Fibroblast of lung (primary cell): ENCODE measurements at regions not wholly inside any gene's neighbourhood (a gene's known extent, or its start where the extent isn't known, plus 50 kb on each side); places are given as distances from the start of the nearest gene placed in this dataset.

ENCODE experiments used
- DNase-seq, 2 donors: peaks; one replicate each; pipeline versions ENCODE4 v3.0.0 to v3.0.0-alpha.2; 2010; ENCODE audit warnings: low read depth in 2 of 2
- H2AFZ ChIP-seq: 2 replicates; pipeline ENCODE4 v1.5.1; 2012; ENCODE audit warnings: low read length, control low read depth, inconsistent platforms
- H3K27ac ChIP-seq: 2 replicates; pipeline ENCODE4 v1.5.1; 2011; ENCODE audit warnings: low read length, control low read depth; ENCODE audit not compliant: insufficient read depth
- H3K27me3 ChIP-seq: 2 replicates; pipeline ENCODE4 v1.5.1; 2011; ENCODE audit warnings: mild to moderate bottlenecking, low read length; ENCODE audit not compliant: control insufficient read depth, insufficient read depth
- H3K36me3 ChIP-seq: 2 replicates; pipeline ENCODE4 v1.5.1; 2011; ENCODE audit warnings: low read length; ENCODE audit not compliant: control insufficient read depth, insufficient read depth
- H3K4me1 ChIP-seq: 2 replicates; pipeline ENCODE4 v1.5.1; 2011; ENCODE audit warnings: low read length; ENCODE audit not compliant: control insufficient read depth, insufficient read depth; ENCODE audit errors: extremely low read depth
- H3K4me2 ChIP-seq: 2 replicates; pipeline ENCODE4 v1.5.1; 2011; ENCODE audit warnings: low read length, control low read depth; ENCODE audit not compliant: insufficient read depth; ENCODE audit errors: extremely low read depth
- H3K4me3 ChIP-seq, 4 experiments: fragments of 200-600 bp in 1 of 4; sonication (generic) in 1 of 4; replicated peaks in 1 of 4; 2 replicates each; pipeline ENCODE4 v1.5.1; 2011 to 2016; ENCODE audit warnings: low read length in 4 of 4, low read depth in 3 of 4, mild to moderate bottlenecking in 3 of 4, control low read depth in 2 of 4, inconsistent platforms in 1 of 4, mixed read lengths in 1 of 4; ENCODE audit not compliant: insufficient read depth in 1 of 4; ENCODE audit errors: control extremely low read depth in 1 of 4
- H3K79me2 ChIP-seq: 2 replicates; pipeline ENCODE4 v1.5.1; 2012; ENCODE audit warnings: mild to moderate bottlenecking, low read length, inconsistent platforms; ENCODE audit not compliant: control insufficient read depth, insufficient read depth
- H3K9ac ChIP-seq: 2 replicates; pipeline ENCODE4 v1.5.1; 2011; ENCODE audit warnings: mild to moderate bottlenecking, low read length, control low read depth; ENCODE audit not compliant: insufficient read depth
- H3K9me3 ChIP-seq: 2 replicates; pipeline ENCODE4 v1.5.1; 2012; ENCODE audit warnings: low read depth, low read length; ENCODE audit not compliant: control insufficient read depth, insufficient read depth
- H4K20me1 ChIP-seq: 2 replicates; pipeline ENCODE4 v1.5.1; 2011; ENCODE audit warnings: low read length; ENCODE audit not compliant: control insufficient read depth, insufficient read depth; ENCODE audit errors: extremely low read depth
- CTCF ChIP-seq, 2 donors: IDR thresholded peaks in 1 of 2; conservative IDR thresholded peaks in 1 of 2; 1 replicate in 1 of 2; 2 replicates in 1 of 2; pipeline ENCODE4 v1.5.1; 2011 to 2012; ENCODE audit warnings: low read length in 2 of 2, control low read depth in 1 of 2, inconsistent platforms in 1 of 2, low read depth in 1 of 2, mild to moderate bottlenecking in 1 of 2
- EZH2 ChIP-seq: IDR thresholded peaks from 2 replicates; pipeline ENCODE4 v1.5.1; 2012; ENCODE audit warnings: low read length, control low read depth, mild to moderate bottlenecking; ENCODE audit errors: missing control alignments

GRCh38 chr9:29213417-29214153 lies 1640.3 kb upstream of the C9orf72 start, which contains the start of gene LINGO2:
TSS of gene LINGO2 (minus strand) at chr9:29213601.
- Histone ChIP-seq H3K27me3 (peaks cover 5% of the 10 kb centered on the region), H3K9ac (no peak within 1 kb of the TSS), H3K4me3 (peak within 1 kb of the TSS in 1 of 4 experiments; percentile 30), H3K79me2 (no peaks in the 10 kb centered on the region), H3K27ac (no peak within 1 kb of the TSS), H3K4me2 (no peak within 1 kb of the TSS), H3K4me1 (no peaks in the 10 kb centered on the region), H4K20me1 (no peaks in the 10 kb centered on the region), H3K9me3 (no peaks in the 10 kb centered on the region), H2AFZ (no peak within 1 kb of the TSS), H3K36me3 (no peaks in the 10 kb centered on the region)
- TF ChIP-seq CTCF (conservative IDR thresholded peaks at IDR 0.05 in 1 of 2, IDR thresholded peaks at IDR 0.05 in 1 of 2; ENCODE audit: low read depth in 1 of 2, low read length in 2 of 2) (no peak), EZH2 (no peak)
- no peak for DNase-seq

GRCh38 chr9:29214154-29214689 lies 1640.9 kb upstream of the C9orf72 start:
- no peak overlapping the region for H2AFZ ChIP-seq
- no peak overlapping the region for H3K9ac ChIP-seq
- H3K9me3 ChIP-seq: no peaks in the 10 kb centered on the region
- DNase-seq: peak in 1 of 2 donors; percentile 3
- no peaks in the 10 kb centered on the region for H3K4me1 ChIP-seq
- H3K36me3 ChIP-seq: no peaks in the 10 kb centered on the region
- TF ChIP-seq CTCF (conservative IDR thresholded peaks at IDR 0.05 in 1 of 2, IDR thresholded peaks at IDR 0.05 in 1 of 2; ENCODE audit: low read depth in 1 of 2, low read length in 2 of 2): no peak
- H3K4me2 ChIP-seq: no peak overlapping the region
- H3K27ac ChIP-seq: no peak overlapping the region
- no peaks in the 10 kb centered on the region for H3K79me2 ChIP-seq
- H3K27me3 ChIP-seq: peaks cover 5% of the 10 kb centered on the region
- peak overlapping the region in 1 of 4 experiments; percentile 14 for H3K4me3 ChIP-seq
- H4K20me1 ChIP-seq: no peaks in the 10 kb centered on the region

GRCh38 chr9:29214690-29215253 lies 1641.5 kb upstream of the C9orf72 start:
- Histone ChIP-seq H2AFZ (no peak overlapping the region), H3K79me2 (no peaks in the 10 kb centered on the region), H3K9ac (no peak overlapping the region), H3K9me3 (no peaks in the 10 kb centered on the region), H3K36me3 (no peaks in the 10 kb centered on the region), H3K27me3 (peaks cover 5% of the 10 kb centered on the region), H3K4me1 (no peaks in the 10 kb centered on the region), H3K27ac (no peak overlapping the region), H3K4me3 (peak overlapping the region in 1 of 4 experiments; percentile 14), H4K20me1 (no peaks in the 10 kb centered on the region), H3K4me2 (no peak overlapping the region)
- no peak for DNase-seq
- TF ChIP-seq EZH2 (no peak), CTCF (conservative IDR thresholded peaks at IDR 0.05 in 1 of 2, IDR thresholded peaks at IDR 0.05 in 1 of 2; ENCODE audit: low read depth in 1 of 2, low read length in 2 of 2) (no peak)
